Body of pancreas (tissue), 4 donors: ENCODE measurements at regions not wholly inside any gene's neighbourhood (a gene's known extent, or its start where the extent isn't known, plus 50 kb on each side); places are given as distances from the start of the nearest gene placed in this dataset.

Experiments used
- ATAC-seq: fragments of 150-250 bp; one replicate; pipeline ENCODE4 v1.9.1; 2016
- DNase-seq, 4 donors: peaks; one replicate each; pipeline ENCODE4 v3.0.0-alpha.2; 2019
- H3K27ac ChIP-seq, 4 donors: fragments of 200-600 bp; sonication (generic); 1 replicate in 3 of 4; 2 replicates in 1 of 4; pipeline versions ENCODE4 v1.5.1 to v1.6.1; 2016 to 2019; ENCODE audit warnings: mild to moderate bottlenecking in 1 of 4, mixed read lengths in 1 of 4, moderate library complexity in 1 of 4
- H3K27me3 ChIP-seq, 2 donors: fragments of 200-600 bp; sonication (generic); one replicate each; pipeline ENCODE4 v1.6.0; 2016; ENCODE audit warnings: mild to moderate bottlenecking in 1 of 2
- H3K36me3 ChIP-seq, 2 donors: fragments of 200-600 bp; sonication (generic); replicated peaks in 1 of 2; 2 replicates each; pipeline ENCODE4 v1.5.1; 2016; ENCODE audit warnings: low read depth in 2 of 2; ENCODE audit not compliant: insufficient read depth in 1 of 2
- H3K4me1 ChIP-seq: fragments of 200-600 bp; sonication (generic); one replicate; pipeline ENCODE4 v1.6.0; 2016
- H3K4me3 ChIP-seq, 2 donors: fragments of 200-600 bp; sonication (generic); 1 replicate in 1 of 2; 2 replicates in 1 of 2; pipeline ENCODE4 v1.5.1; 2016 to 2019
- H3K9me3 ChIP-seq, 3 donors: fragments of 200-600 bp; sonication (generic); 1 replicate in 2 of 3; 2 replicates in 1 of 3; pipeline ENCODE4 v1.5.1; 2016
- CTCF ChIP-seq, 7 experiments: fragments of 450-650 bp in 4 of 7; fragments of 200-600 bp in 3 of 7; sonication (generic) in 3 of 7; IDR thresholded peaks; one replicate each; pipeline ENCODE4 v1.5.1; 2016 to 2019; ENCODE audit warnings: antibody characterized with exemption in 7 of 7
- POLR2A ChIP-seq, 3 donors: fragments of 450-650 bp; IDR thresholded peaks; one replicate each; pipeline ENCODE4 v1.6.1; 2016; ENCODE audit warnings: antibody characterized with exemption in 3 of 3, mild to moderate bottlenecking in 2 of 3
- WGBS, 2 donors: methylation state at CpG; one replicate each; pipeline ENCODE4 v1.1.5; 2017; 5-methylcytosine and 5-hydroxymethylcytosine counted together
- intact Hi-C: fragments of 100-400 bp; cut with DNase I; formaldehyde crosslinking; loops from one replicate; pipeline ENCODE4 v1.15.1; 2023

- TF ChIP-seq CTCF (IDR thresholded peaks at IDR 0.05) (no peak), POLR2A (IDR thresholded peaks at IDR 0.05) (no peak)
- no peaks in the 10 kb centered on the region for H3K36me3 ChIP-seq
- no peak for ATAC-seq
- H3K4me1 ChIP-seq: no peaks in the 10 kb centered on the region
- no peak overlapping the region for H3K4me3 ChIP-seq
- intact Hi-C loops: no loop called here
- no peaks in the 10 kb centered on the region for H3K9me3 ChIP-seq
- DNase-seq: no peak
- WGBS, 2 donors: 71 to 75% methylated on average over 3 of the region's 3 CpGs
- no peak overlapping the region for H3K27ac ChIP-seq
- no peaks in the 10 kb centered on the region for H3K27me3 ChIP-seq
These were observed 51.5 kb upstream of the HRH2 start for GRCh38 chr5:175606409-175606808.
